ENCODE measurements at regions not wholly inside any gene's neighbourhood (a gene's known extent, or its start where the extent isn't known, plus 50 kb on each side); places are given as distances from the start of the nearest gene placed in this dataset.
"Not testable (repeated sequence)": the region's sequence is repeated elsewhere in the genome, so short reads cannot be mapped to it uniquely, and the experiment has no call there.

- no peak overlapping the region for H3K4me2 ChIP-seq
- H3K27ac ChIP-seq, result no peak overlapping the region
- H4K20me1 ChIP-seq, result no peaks in the 10 kb centered on the region
- H3K36me3 ChIP-seq, result no peaks in the 10 kb centered on the region
- no peak overlapping the region for H3K9ac ChIP-seq
- TF ChIP-seq Cebpa-rat (IDR thresholded peaks at IDR 0.05), result no peak
- no peaks in the 10 kb centered on the region for H3K4me1 ChIP-seq
- peaks cover 0 to 7% (median 0%) of the 10 kb centered on the region in 11 experiments; a peak in 2 of 22 replicates for H3K9me3 ChIP-seq (replicated peaks in 1 of 11)
- no peaks in the 10 kb centered on the region for H3K27me3 ChIP-seq
- H3K4me3 ChIP-seq, result no peak overlapping the region
These were observed 739.1 kb upstream of the LRRTM1 start for GRCh38 chr2:81043681-81044080.

- H3K36me3 ChIP-seq, result no peaks in the 10 kb centered on the region
- H3K9me3 ChIP-seq (replicated peaks in 1 of 11), result peaks cover 0 to 7% (median 0%) of the 10 kb centered on the region in 11 experiments; a peak in 4 of 22 replicates
- H3K27ac ChIP-seq, result no peak overlapping the region
- H3K9ac ChIP-seq, result no peak overlapping the region
- H4K20me1 ChIP-seq, result no peaks in the 10 kb centered on the region
- no peaks in the 10 kb centered on the region for H3K27me3 ChIP-seq
- no peak overlapping the region for H3K4me2 ChIP-seq
- TF ChIP-seq Cebpa-rat (IDR thresholded peaks at IDR 0.05), result no peak
- H3K4me1 ChIP-seq, result no peaks in the 10 kb centered on the region
- no peak overlapping the region for H3K4me3 ChIP-seq
These were observed 702.6 kb upstream of the LRRTM1 start for GRCh38 chr2:81007104-81007503.

GRCh38 chr2:81002906-81003305, 698.4 kb upstream of the LRRTM1 start:
- Histone ChIP-seq H3K36me3 (no peaks in the 10 kb centered on the region), H3K4me2 (no peak overlapping the region), H4K20me1 (no peaks in the 10 kb centered on the region), H3K27me3 (no peaks in the 10 kb centered on the region), H3K4me1 (no peaks in the 10 kb centered on the region), H3K9ac (no peak overlapping the region), H3K4me3 (no peak overlapping the region), H3K9me3 (replicated peaks in 1 of 11) (peaks cover 0 to 7% (median 0%) of the 10 kb centered on the region in 11 experiments; a peak in 4 of 22 replicates), H3K27ac (no peak overlapping the region)
- no peak for TF ChIP-seq Cebpa-rat (IDR thresholded peaks at IDR 0.05)

- Histone ChIP-seq H4K20me1 (no peaks in the 10 kb centered on the region), H3K4me1 (no peaks in the 10 kb centered on the region), H3K9me3 (replicated peaks in 1 of 11) (peaks cover 0 to 18% (median 13%) of the 10 kb centered on the region in 11 experiments; a peak in 20 of 22 replicates), H3K9ac (no peak overlapping the region), H3K27me3 (no peaks in the 10 kb centered on the region), H3K27ac (no peak overlapping the region), H3K36me3 (no peaks in the 10 kb centered on the region), H3K4me3 (no peak overlapping the region), H3K4me2 (no peak overlapping the region)
- TF ChIP-seq Cebpa-rat (IDR thresholded peaks at IDR 0.05), result no peak
These were observed 682.9 kb upstream of the LRRTM1 start for GRCh38 chr2:80987466-80987865.

- Histone ChIP-seq H3K9ac (no peak overlapping the region), H3K9me3 (replicated peaks in 1 of 11) (peaks cover 15 to 23% (median 17%) of the 10 kb centered on the region in 11 experiments), H3K4me3 (no peak overlapping the region), H3K27me3 (no peaks in the 10 kb centered on the region), H4K20me1 (no peaks in the 10 kb centered on the region), H3K4me1 (no peaks in the 10 kb centered on the region), H3K27ac (no peak overlapping the region), H3K36me3 (no peaks in the 10 kb centered on the region), H3K4me2 (no peak overlapping the region)
- TF ChIP-seq Cebpa-rat (IDR thresholded peaks at IDR 0.05), result no peak
These were observed 665.3 kb upstream of the LRRTM1 start for GRCh38 chr2:80969900-80970299.

- no peak overlapping the region for H3K4me3 ChIP-seq
- H3K27me3 ChIP-seq, result no peaks in the 10 kb centered on the region
- no peak for TF ChIP-seq Cebpa-rat (IDR thresholded peaks at IDR 0.05)
- peaks cover 15 to 26% (median 19%) of the 10 kb centered on the region in 11 experiments for H3K9me3 ChIP-seq (replicated peaks in 1 of 11)
- no peaks in the 10 kb centered on the region for H3K4me1 ChIP-seq
- H3K9ac ChIP-seq, result no peak overlapping the region
- H3K27ac ChIP-seq, result no peak overlapping the region
- H3K36me3 ChIP-seq, result no peaks in the 10 kb centered on the region
- no peak overlapping the region for H3K4me2 ChIP-seq
- H4K20me1 ChIP-seq, result no peaks in the 10 kb centered on the region
These were observed 663.9 kb upstream of the LRRTM1 start for GRCh38 chr2:80968450-80968849.

- Histone ChIP-seq H3K4me2 (no peak overlapping the region), H4K20me1 (no peaks in the 10 kb centered on the region), H3K27ac (no peak overlapping the region), H3K9me3 (replicated peaks in 1 of 11) (no peaks in the 10 kb centered on the region), H3K9ac (no peak overlapping the region), H3K4me1 (no peaks in the 10 kb centered on the region), H3K36me3 (no peaks in the 10 kb centered on the region), H3K4me3 (no peak overlapping the region), H3K27me3 (no peaks in the 10 kb centered on the region)
- TF ChIP-seq Cebpa-rat (IDR thresholded peaks at IDR 0.05), result no peak
These were observed 643.1 kb upstream of the LRRTM1 start for GRCh38 chr2:80947601-80948130.

GRCh38 chr2:80943487-80943886, 638.9 kb upstream of the LRRTM1 start:
- H3K4me2 ChIP-seq, result no peak overlapping the region
- no peaks in the 10 kb centered on the region for H3K9me3 ChIP-seq (replicated peaks in 1 of 11)
- no peaks in the 10 kb centered on the region for H3K27me3 ChIP-seq
- H3K27ac ChIP-seq, result no peak overlapping the region
- no peak overlapping the region for H3K9ac ChIP-seq
- no peak for TF ChIP-seq Cebpa-rat (IDR thresholded peaks at IDR 0.05)
- H3K36me3 ChIP-seq, result no peaks in the 10 kb centered on the region
- no peaks in the 10 kb centered on the region for H4K20me1 ChIP-seq
- no peaks in the 10 kb centered on the region for H3K4me1 ChIP-seq
- no peak overlapping the region for H3K4me3 ChIP-seq

GRCh38 chr2:80942766-80943165, 638.2 kb upstream of the LRRTM1 start:
- Histone ChIP-seq H3K4me2 (no peak overlapping the region), H3K4me1 (no peaks in the 10 kb centered on the region), H3K4me3 (no peak overlapping the region), H3K36me3 (no peaks in the 10 kb centered on the region), H3K9ac (no peak overlapping the region), H3K9me3 (replicated peaks in 1 of 11) (no peaks in the 10 kb centered on the region), H3K27ac (no peak overlapping the region), H4K20me1 (no peaks in the 10 kb centered on the region), H3K27me3 (no peaks in the 10 kb centered on the region)
- no peak for TF ChIP-seq Cebpa-rat (IDR thresholded peaks at IDR 0.05)

- no peak for TF ChIP-seq Cebpa-rat (IDR thresholded peaks at IDR 0.05)
- Histone ChIP-seq H3K27me3 (no peaks in the 10 kb centered on the region), H3K9me3 (replicated peaks in 1 of 11) (no peaks in the 10 kb centered on the region)
These were observed 633.9 kb upstream of the LRRTM1 start for GRCh38 chr2:80938463-80938862.

GRCh38 chr2:80931820-80932219, 627.3 kb upstream of the LRRTM1 start:
- not testable (repeated sequence) for H3K36me3 ChIP-seq, H4K20me1 ChIP-seq, H3K4me3 ChIP-seq, H3K9ac ChIP-seq, H3K4me2 ChIP-seq, H3K4me1 ChIP-seq, H3K27me3 ChIP-seq, H3K27ac ChIP-seq
- peaks cover 13 to 24% (median 19%) of the 10 kb centered on the region in 11 experiments for H3K9me3 ChIP-seq (replicated peaks in 1 of 11)

More at GRCh38 chr2:80938463-80938862, 633.9 kb upstream of the LRRTM1 start:
- Histone ChIP-seq H3K4me2 (no peak overlapping the region), H3K4me1 (no peaks in the 10 kb centered on the region), H3K4me3 (no peak overlapping the region), H3K36me3 (no peaks in the 10 kb centered on the region), H3K9ac (no peak overlapping the region), H4K20me1 (no peaks in the 10 kb centered on the region), H3K27ac (no peak overlapping the region)
